GM12878 (cell line): ENCODE measurements at regions not wholly inside any gene's neighbourhood (a gene's known extent, or its start where the extent isn't known, plus 50 kb on each side); places are given as distances from the start of the nearest gene placed in this dataset.

Experiments
- ATAC-seq: fragments of 200-7000 bp; cut with Tn5 transposase; 3 replicates; pipeline ENCODE4 v1.9.1; 2020; ENCODE audit warnings: mild to moderate bottlenecking, moderate library complexity
- BruUV-seq: library from RNA; stranded (reverse); fragments of 400-500 nt; replicated peaks from 2 replicates; lab custom pipeline; 2021; lab: Mats Ljungman, UMichigan
- CTCF ChIA-PET: fragments of 300-600 bp; sonication (Branson Sonifier 250); formaldehyde crosslinking; extraction: SDS; loops from one replicate; lab custom pipeline; 2021; ENCODE audit warnings: inconsistent platforms; lab: Yijun Ruan, JAX
- POLR2A ChIA-PET: fragments of 350-600 bp; formaldehyde crosslinking; extraction: SDS; loops from one replicate; lab custom pipeline; 2021; ENCODE audit warnings: inconsistent platforms; lab: Charles Lee
- RAD21 ChIA-PET: fragments of 300-600 bp; sonication (Branson Sonifier 250); formaldehyde crosslinking; loops from one replicate; lab custom pipeline; 2023; ENCODE audit warnings: antibody characterized with exemption; ENCODE audit not compliant: unreplicated experiment; lab: Charles Lee
- SMC1A ChIA-PET: fragments of 300-600 bp; sonication (Branson Sonifier 250); formaldehyde crosslinking; loops from one replicate; lab custom pipeline; 2023; ENCODE audit not compliant: unreplicated experiment, uncharacterized antibody; lab: Charles Lee
- DNase-seq: peaks from one replicate; pipeline ENCODE4 v3.0.0-alpha.2; 2011; ENCODE audit warnings: low read depth, low spot score
- FAIRE-seq: peaks from 3 replicates; lab custom pipeline; 2011; peaks lifted over from hg19 to GRCh38; lab: Jason Lieb, UNC
- H2AFZ ChIP-seq: 2 replicates; pipeline ENCODE4 v1.6.0; 2011; ENCODE audit warnings: low read depth, low read length, control low read depth; ENCODE audit not compliant: control insufficient read depth
- H3K27ac ChIP-seq: 2 replicates; pipeline ENCODE4 v1.5.1; 2011; ENCODE audit warnings: control low read depth; ENCODE audit not compliant: control insufficient read depth, insufficient read depth
- H3K27me3 ChIP-seq, 2 experiments: replicated peaks in 1 of 2; 2 replicates each; pipeline versions ENCODE4 v1.6.0 to v1.6.1; 2011; ENCODE audit warnings: low read length in 1 of 2; ENCODE audit not compliant: control insufficient read depth in 2 of 2, insufficient read depth in 2 of 2
- H3K36me3 ChIP-seq, 2 experiments: 2 replicates each; pipeline ENCODE4 v1.5.1; 2011; ENCODE audit warnings: low read length in 1 of 2; ENCODE audit not compliant: control insufficient read depth in 2 of 2, insufficient read depth in 2 of 2
- H3K4me1 ChIP-seq: 2 replicates; pipeline ENCODE4 v1.6.1; 2011; ENCODE audit warnings: mild to moderate bottlenecking, low read length, moderate library complexity, mixed read lengths; ENCODE audit not compliant: control insufficient read depth, insufficient read depth
- H3K4me2 ChIP-seq: 2 replicates; pipeline ENCODE4 v1.6.0; 2011; ENCODE audit warnings: control low read depth; ENCODE audit not compliant: control insufficient read depth, insufficient read depth
- H3K4me3 ChIP-seq: fragments of 200-600 bp; sonication (generic); 2 replicates; pipeline ENCODE4 v1.5.1; 2016
- H3K79me2 ChIP-seq: 2 replicates; pipeline ENCODE4 v1.6.0; 2011; ENCODE audit warnings: low read length; ENCODE audit not compliant: control insufficient read depth, insufficient read depth
- H3K9ac ChIP-seq: 2 replicates; pipeline ENCODE4 v1.8.0; 2011; ENCODE audit warnings: low read length, control low read depth, mixed read lengths; ENCODE audit not compliant: control insufficient read depth, insufficient read depth
- H3K9me3 ChIP-seq: replicated peaks from 3 replicates; pipeline ENCODE4 v1.5.1; 2011; ENCODE audit warnings: mild to moderate bottlenecking, low read length; ENCODE audit not compliant: control insufficient read depth, insufficient read depth
- H4K20me1 ChIP-seq: 2 replicates; pipeline ENCODE4 v1.6.0; 2011; ENCODE audit not compliant: control insufficient read depth, insufficient read depth
- ATF7 ChIP-seq: fragments of 450-650 bp; IDR thresholded peaks from 2 replicates; pipeline ENCODE4 v1.6.1; 2016; ENCODE audit warnings: low read depth, mild to moderate bottlenecking
- NRF1 ChIP-seq: conservative IDR thresholded peaks from 2 replicates; pipeline ENCODE4 v1.6.1; 2011; ENCODE audit warnings: mild to moderate bottlenecking, low read depth, low read length, improper control_type of control experiment
- SREBF1 ChIP-seq: IDR thresholded peaks from 2 replicates; pipeline ENCODE4 v1.6.1; 2012; ENCODE audit warnings: mild to moderate bottlenecking, low read length
- SUZ12 ChIP-seq: fragments of 200-600 bp; sonication (generic); IDR thresholded peaks from one replicate; pipeline ENCODE4 v1.6.1; 2018; ENCODE audit warnings: antibody characterized with exemption, mild to moderate bottlenecking; ENCODE audit not compliant: unreplicated experiment
- TBL1XR1 ChIP-seq: IDR thresholded peaks from 2 replicates; pipeline ENCODE4 v1.6.1; 2012; ENCODE audit warnings: low read depth, low read length, improper control_type of control experiment
- ZBED1 ChIP-seq: IDR thresholded peaks from 2 replicates; pipeline ENCODE4 v1.6.1; 2016; ENCODE audit warnings: borderline replicate concordance
- ZNF274 ChIP-seq: IDR thresholded peaks from one replicate; pipeline ENCODE4 v1.8.0; 2011; ENCODE audit not compliant: insufficient read length, insufficient read depth
- WGBS: methylation state at CpG from one replicate; pipeline ENCODE4 v1.1.6; 2016; ENCODE audit warnings: low lambda C conversion rate; ENCODE audit not compliant: insufficient replicate concordance, insufficient coverage; ENCODE audit errors: missing lambda C conversion rate; 5-methylcytosine and 5-hydroxymethylcytosine counted together
- in situ Hi-C: fragments of 300-500 bp; cut with MboI; formaldehyde crosslinking; loops from 9 replicates; pipeline ENCODE4 v1.14.3; 2018; ENCODE audit warnings: mixed read lengths
- intact Hi-C: fragments of 100-400 bp; cut with micrococcal nuclease; formaldehyde crosslinking; loops from one replicate; pipeline ENCODE4 v1.14.2; 2022; ENCODE audit not compliant: unreplicated experiment
- TF ChIP-seq, protein P1 (sequence below): fragments of 450-650 bp; formaldehyde crosslinking; IDR thresholded peaks from 2 replicates; pipeline ENCODE4 v1.4.0; 2022; ENCODE audit warnings: mild to moderate bottlenecking, moderate library complexity
- TF ChIP-seq, protein P2 (sequence below): fragments of 450-650 bp; formaldehyde crosslinking; IDR thresholded peaks from 2 replicates; pipeline ENCODE4 v1.5.0; 2022; ENCODE audit warnings: mild to moderate bottlenecking, missing genetic modification characterization
- TF ChIP-seq, protein P3 (sequence below): IDR thresholded peaks from 2 replicates; pipeline ENCODE4 v1.6.1; 2011; ENCODE audit warnings: borderline replicate concordance, low read depth, mild to moderate bottlenecking, moderate library complexity, low read length; ENCODE audit not compliant: insufficient read depth, poor library complexity, severe bottlenecking
- TF ChIP-seq, protein P4 (sequence below): IDR thresholded peaks from 2 replicates; pipeline ENCODE4 v1.6.1; 2011; ENCODE audit warnings: mild to moderate bottlenecking, low read depth, low read length, moderate library complexity; ENCODE audit not compliant: insufficient replicate concordance
- TF ChIP-seq, protein P5 (sequence below): fragments of 450-650 bp; IDR thresholded peaks from 2 replicates; pipeline ENCODE4 v1.6.1; 2017; ENCODE audit warnings: low read depth, mild to moderate bottlenecking, moderate library complexity

DNA sequence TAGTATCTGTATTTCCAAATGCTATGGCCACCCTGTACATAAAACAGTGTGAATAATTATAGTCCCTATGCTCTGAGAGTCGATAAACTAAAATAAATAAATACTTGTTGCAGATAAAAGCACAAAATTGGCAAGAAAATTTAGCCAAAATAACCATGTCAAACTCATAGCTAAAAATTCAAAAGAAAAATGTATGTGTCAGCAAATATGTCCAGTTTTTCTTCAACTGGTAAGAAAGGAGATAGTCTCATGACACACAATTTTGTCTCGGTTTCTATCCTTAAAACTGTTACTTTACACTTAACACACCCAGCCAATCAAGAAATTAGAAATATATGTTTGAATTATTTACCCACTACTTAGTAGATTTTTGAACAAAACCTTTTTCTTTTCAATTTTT is 145.6 kb upstream of the FSCB start (continued):
- TF ChIP-seq ZNF274, result no peak

DNA sequence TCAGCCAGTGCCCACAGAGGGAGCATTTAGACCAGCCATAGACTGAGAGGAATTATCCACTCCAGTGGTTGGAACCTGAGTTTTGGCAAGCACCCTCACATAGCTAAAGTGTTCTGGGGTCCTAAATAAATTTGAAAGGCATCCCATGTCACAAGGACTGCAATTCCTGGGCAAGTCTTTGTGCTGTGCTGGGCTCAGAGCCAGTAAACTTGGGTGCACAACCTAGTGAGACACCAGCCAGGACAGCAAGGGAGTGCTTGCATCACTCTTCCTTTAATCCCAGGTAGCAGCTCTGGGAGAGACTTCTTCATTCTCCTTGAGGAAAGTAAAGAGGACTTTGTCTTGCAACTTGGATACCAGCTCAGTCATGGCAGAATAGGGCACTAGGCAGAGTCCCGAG is 142.0 kb upstream of the FSCB start:
- WGBS, result 0% methylated on average over 1 of the region's 1 CpG
- no TSS peak for BruUV-seq
- no peaks in the 10 kb centered on the region for H3K9me3 ChIP-seq
- DNase-seq (no peak), ATAC-seq (no peak), FAIRE-seq (no peak)
- SMC1A ChIA-PET, result no interaction called here
- H3K4me2 ChIP-seq, result no peak overlapping the region
- RAD21 ChIA-PET, result no interaction called here
- TF ChIP-seq, protein P1, sequence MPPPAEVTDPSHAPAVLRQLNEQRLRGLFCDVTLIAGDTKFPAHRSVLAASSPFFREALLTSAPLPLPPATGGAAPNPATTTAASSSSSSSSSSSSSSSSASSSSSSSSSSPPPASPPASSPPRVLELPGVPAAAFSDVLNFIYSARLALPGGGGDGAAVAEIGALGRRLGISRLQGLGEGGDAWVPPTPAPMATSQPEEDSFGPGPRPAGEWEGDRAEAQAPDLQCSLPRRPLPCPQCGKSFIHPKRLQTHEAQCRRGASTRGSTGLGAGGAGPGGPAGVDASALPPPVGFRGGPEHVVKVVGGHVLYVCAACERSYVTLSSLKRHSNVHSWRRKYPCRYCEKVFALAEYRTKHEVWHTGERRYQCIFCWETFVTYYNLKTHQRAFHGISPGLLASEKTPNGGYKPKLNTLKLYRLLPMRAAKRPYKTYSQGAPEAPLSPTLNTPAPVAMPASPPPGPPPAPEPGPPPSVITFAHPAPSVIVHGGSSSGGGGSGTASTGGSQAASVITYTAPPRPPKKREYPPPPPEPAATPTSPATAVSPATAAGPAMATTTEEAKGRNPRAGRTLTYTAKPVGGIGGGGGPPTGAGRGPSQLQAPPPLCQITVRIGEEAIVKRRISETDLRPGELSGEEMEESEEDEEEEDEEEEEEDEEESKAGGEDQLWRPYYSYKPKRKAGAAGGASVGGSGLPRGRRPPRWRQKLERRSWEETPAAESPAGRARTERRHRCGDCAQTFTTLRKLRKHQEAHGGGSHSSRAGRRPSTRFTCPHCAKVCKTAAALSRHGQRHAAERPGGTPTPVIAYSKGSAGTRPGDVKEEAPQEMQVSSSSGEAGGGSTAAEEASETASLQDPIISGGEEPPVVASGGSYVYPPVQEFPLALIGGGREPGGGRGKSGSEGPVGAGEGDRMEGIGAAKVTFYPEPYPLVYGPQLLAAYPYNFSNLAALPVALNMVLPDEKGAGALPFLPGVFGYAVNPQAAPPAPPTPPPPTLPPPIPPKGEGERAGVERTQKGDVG (CRISPR knock-in tag), result no peak
- TF ChIP-seq, protein P2, sequence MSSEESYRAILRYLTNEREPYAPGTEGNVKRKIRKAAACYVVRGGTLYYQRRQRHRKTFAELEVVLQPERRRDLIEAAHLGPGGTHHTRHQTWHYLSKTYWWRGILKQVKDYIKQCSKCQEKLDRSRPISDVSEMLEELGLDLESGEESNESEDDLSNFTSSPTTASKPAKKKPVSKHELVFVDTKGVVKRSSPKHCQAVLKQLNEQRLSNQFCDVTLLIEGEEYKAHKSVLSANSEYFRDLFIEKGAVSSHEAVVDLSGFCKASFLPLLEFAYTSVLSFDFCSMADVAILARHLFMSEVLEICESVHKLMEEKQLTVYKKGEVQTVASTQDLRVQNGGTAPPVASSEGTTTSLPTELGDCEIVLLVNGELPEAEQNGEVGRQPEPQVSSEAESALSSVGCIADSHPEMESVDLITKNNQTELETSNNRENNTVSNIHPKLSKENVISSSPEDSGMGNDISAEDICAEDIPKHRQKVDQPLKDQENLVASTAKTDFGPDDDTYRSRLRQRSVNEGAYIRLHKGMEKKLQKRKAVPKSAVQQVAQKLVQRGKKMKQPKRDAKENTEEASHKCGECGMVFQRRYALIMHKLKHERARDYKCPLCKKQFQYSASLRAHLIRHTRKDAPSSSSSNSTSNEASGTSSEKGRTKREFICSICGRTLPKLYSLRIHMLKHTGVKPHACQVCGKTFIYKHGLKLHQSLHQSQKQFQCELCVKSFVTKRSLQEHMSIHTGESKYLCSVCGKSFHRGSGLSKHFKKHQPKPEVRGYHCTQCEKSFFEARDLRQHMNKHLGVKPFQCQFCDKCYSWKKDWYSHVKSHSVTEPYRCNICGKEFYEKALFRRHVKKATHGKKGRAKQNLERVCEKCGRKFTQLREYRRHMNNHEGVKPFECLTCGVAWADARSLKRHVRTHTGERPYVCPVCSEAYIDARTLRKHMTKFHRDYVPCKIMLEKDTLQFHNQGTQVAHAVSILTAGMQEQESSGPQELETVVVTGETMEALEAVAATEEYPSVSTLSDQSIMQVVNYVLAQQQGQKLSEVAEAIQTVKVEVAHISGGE, result no peak
- TF ChIP-seq, protein P3, sequence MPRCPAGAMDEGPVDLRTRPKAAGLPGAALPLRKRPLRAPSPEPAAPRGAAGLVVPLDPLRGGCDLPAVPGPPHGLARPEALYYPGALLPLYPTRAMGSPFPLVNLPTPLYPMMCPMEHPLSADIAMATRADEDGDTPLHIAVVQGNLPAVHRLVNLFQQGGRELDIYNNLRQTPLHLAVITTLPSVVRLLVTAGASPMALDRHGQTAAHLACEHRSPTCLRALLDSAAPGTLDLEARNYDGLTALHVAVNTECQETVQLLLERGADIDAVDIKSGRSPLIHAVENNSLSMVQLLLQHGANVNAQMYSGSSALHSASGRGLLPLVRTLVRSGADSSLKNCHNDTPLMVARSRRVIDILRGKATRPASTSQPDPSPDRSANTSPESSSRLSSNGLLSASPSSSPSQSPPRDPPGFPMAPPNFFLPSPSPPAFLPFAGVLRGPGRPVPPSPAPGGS, result no peak
- no peak for TF ChIP-seq ZBED1
- TF ChIP-seq ATF7, result no peak
- no peak for TF ChIP-seq NRF1
- TF ChIP-seq, protein P4, sequence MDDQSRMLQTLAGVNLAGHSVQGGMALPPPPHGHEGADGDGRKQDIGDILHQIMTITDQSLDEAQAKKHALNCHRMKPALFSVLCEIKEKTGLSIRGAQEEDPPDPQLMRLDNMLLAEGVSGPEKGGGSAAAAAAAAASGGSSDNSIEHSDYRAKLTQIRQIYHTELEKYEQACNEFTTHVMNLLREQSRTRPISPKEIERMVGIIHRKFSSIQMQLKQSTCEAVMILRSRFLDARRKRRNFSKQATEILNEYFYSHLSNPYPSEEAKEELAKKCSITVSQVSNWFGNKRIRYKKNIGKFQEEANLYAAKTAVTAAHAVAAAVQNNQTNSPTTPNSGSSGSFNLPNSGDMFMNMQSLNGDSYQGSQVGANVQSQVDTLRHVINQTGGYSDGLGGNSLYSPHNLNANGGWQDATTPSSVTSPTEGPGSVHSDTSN, result no peak
- TF ChIP-seq SUZ12, result no peak
- no peak for TF ChIP-seq SREBF1
- TF ChIP-seq, protein P5, sequence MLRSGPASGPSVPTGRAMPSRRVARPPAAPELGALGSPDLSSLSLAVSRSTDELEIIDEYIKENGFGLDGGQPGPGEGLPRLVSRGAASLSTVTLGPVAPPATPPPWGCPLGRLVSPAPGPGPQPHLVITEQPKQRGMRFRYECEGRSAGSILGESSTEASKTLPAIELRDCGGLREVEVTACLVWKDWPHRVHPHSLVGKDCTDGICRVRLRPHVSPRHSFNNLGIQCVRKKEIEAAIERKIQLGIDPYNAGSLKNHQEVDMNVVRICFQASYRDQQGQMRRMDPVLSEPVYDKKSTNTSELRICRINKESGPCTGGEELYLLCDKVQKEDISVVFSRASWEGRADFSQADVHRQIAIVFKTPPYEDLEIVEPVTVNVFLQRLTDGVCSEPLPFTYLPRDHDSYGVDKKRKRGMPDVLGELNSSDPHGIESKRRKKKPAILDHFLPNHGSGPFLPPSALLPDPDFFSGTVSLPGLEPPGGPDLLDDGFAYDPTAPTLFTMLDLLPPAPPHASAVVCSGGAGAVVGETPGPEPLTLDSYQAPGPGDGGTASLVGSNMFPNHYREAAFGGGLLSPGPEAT, result no peak
- TF ChIP-seq TBL1XR1, result no peak
- in situ Hi-C loops (no loop called here), intact Hi-C loops (no loop called here)
- CTCF ChIA-PET, result no interaction called here
- no peak overlapping the region for H3K9ac ChIP-seq
- H3K27me3 ChIP-seq, result no peaks in the 10 kb centered on the region
- no peaks in the 10 kb centered on the region for H3K79me2 ChIP-seq
- no peaks in the 10 kb centered on the region for H3K4me1 ChIP-seq
- no peak overlapping the region for H3K27ac ChIP-seq
- H3K36me3 ChIP-seq, result no peaks in the 10 kb centered on the region
- H4K20me1 ChIP-seq, result no peaks in the 10 kb centered on the region
- no peak overlapping the region for H2AFZ ChIP-seq
- no peak overlapping the region for H3K4me3 ChIP-seq
- POLR2A ChIA-PET, result no interaction called here
